SU-DHL-6 (cell line): ENCODE measurements at regions not wholly inside any gene's neighbourhood (a gene's known extent, or its start where the extent isn't known, plus 50 kb on each side); places are given as distances from the start of the nearest gene placed in this dataset.

ENCODE experiments used
- CTCF ChIP-seq: fragments of 200-600 bp; sonication (generic); IDR thresholded peaks from one replicate; pipeline ENCODE4 v1.5.1; 2017; ENCODE audit warnings: antibody characterized with exemption, mild to moderate bottlenecking, low read length, moderate library complexity; ENCODE audit not compliant: insufficient read depth, poor library complexity, severe bottlenecking
- EZH2phosphoT487 ChIP-seq: fragments of 200-600 bp; sonication (generic), shearing (Covaris generic); conservative IDR thresholded peaks from 2 replicates; pipeline ENCODE4 v1.6.1; 2018; ENCODE audit warnings: mild to moderate bottlenecking, antibody characterized with exemption, low read length, moderate library complexity, mixed read lengths

GRCh38 chr10:62934258-62934657, 118.1 kb upstream of the EGR2 start:
- TF ChIP-seq CTCF (no peak), EZH2phosphoT487 (no peak)
